ENCODE measurements at regions not wholly inside any gene's neighbourhood (a gene's known extent, or its start where the extent isn't known, plus 50 kb on each side); places are given as distances from the start of the nearest gene placed in this dataset.

GRCh38 chr1:219326843-219327242, 153.2 kb downstream of the LYPLAL1 start:
- TF ChIP-seq EP300 (IDR thresholded peaks at IDR 0.05; ENCODE audit: borderline replicate concordance) (no peak), REST (IDR thresholded peaks at IDR 0.05; ENCODE audit: low read depth) (no peak), NFIC (IDR thresholded peaks at IDR 0.05) (no peak), TCF12 (IDR thresholded peaks at IDR 0.05; ENCODE audit: low read depth) (no peak), CEBPB (IDR thresholded peaks at IDR 0.05) (no peak), YY1 (IDR thresholded peaks at IDR 0.05; ENCODE audit: low read depth) (no peak), MAX (IDR thresholded peaks at IDR 0.05) (no peak), CREB1 (IDR thresholded peaks at IDR 0.05; ENCODE audit: low read depth) (no peak), USF1 (IDR thresholded peaks at IDR 0.05) (no peak)
